Ecto neural progenitor cell (in vitro differentiated cells): ENCODE measurements at regions not wholly inside any gene's neighbourhood (a gene's known extent, or its start where the extent isn't known, plus 50 kb on each side); places are given as distances from the start of the nearest gene placed in this dataset.
"Not testable (repeated sequence)": the region's sequence is repeated elsewhere in the genome, so short reads cannot be mapped to it uniquely, and the experiment has no call there.

ENCODE experiments used
- DNase-seq: peaks from one replicate; pipeline ENCODE4 v3.0.0-alpha.2; 2018; ENCODE audit warnings: low spot score

GRCh38 chrX:121301822-121302221 is 254.4 kb downstream of the GLUD2 start:
- no peak for DNase-seq

GRCh38 chrX:121307449-121307848 is 260.0 kb downstream of the GLUD2 start:
- DNase-seq = no peak

- DNase-seq = peak; percentile 43
Observed at GRCh38 chrX:121308276-121308805, 260.9 kb downstream of the GLUD2 start.

- no peak for DNase-seq
Observed at GRCh38 chrX:121310820-121311219, 263.4 kb downstream of the GLUD2 start.

GRCh38 chrX:121320441-121320840 is 273.0 kb downstream of the GLUD2 start:
- no peak for DNase-seq

- DNase-seq = no peak
Observed at GRCh38 chrX:121322159-121322558, 274.7 kb downstream of the GLUD2 start.

- no peak for DNase-seq
Observed at GRCh38 chrX:121323337-121323736, 275.9 kb downstream of the GLUD2 start.

- DNase-seq = no peak
Observed at GRCh38 chrX:121333942-121334341, 286.5 kb downstream of the GLUD2 start.

GRCh38 chrX:121336831-121337421 is 289.5 kb downstream of the GLUD2 start:
- no peak for DNase-seq

- DNase-seq = no peak
Observed at GRCh38 chrX:121337816-121338215, 290.4 kb downstream of the GLUD2 start.

- DNase-seq = no peak
Observed at GRCh38 chrX:121349263-121349662, 301.9 kb downstream of the GLUD2 start.

- no peak for DNase-seq
Observed at GRCh38 chrX:121356139-121356849, 308.9 kb downstream of the GLUD2 start.

GRCh38 chrX:121356850-121357171 is 309.4 kb downstream of the GLUD2 start:
- no peak for DNase-seq

GRCh38 chrX:121360280-121360679 is 312.9 kb downstream of the GLUD2 start:
- no peak for DNase-seq

- no peak for DNase-seq
Observed at GRCh38 chrX:121365572-121366161, 318.3 kb downstream of the GLUD2 start.

GRCh38 chrX:121374471-121374870 is 327.1 kb downstream of the GLUD2 start:
- no peak for DNase-seq

GRCh38 chrX:121381915-121382314 is 334.5 kb downstream of the GLUD2 start:
- not testable (repeated sequence) for DNase-seq

GRCh38 chrX:121389976-121390714 is 342.7 kb downstream of the GLUD2 start:
- no peak for DNase-seq

- no peak for DNase-seq
Observed at GRCh38 chrX:121405826-121406225, 358.4 kb downstream of the GLUD2 start.

- DNase-seq = no peak
Observed at GRCh38 chrX:121407627-121408026, 360.2 kb downstream of the GLUD2 start.

- DNase-seq = not testable (repeated sequence)
Observed at GRCh38 chrX:121431514-121431913, 384.1 kb downstream of the GLUD2 start.

GRCh38 chrX:121433289-121433688 is 385.9 kb downstream of the GLUD2 start:
- DNase-seq = no peak

GRCh38 chrX:121437666-121438065 is 390.3 kb downstream of the GLUD2 start:
- not testable (repeated sequence) for DNase-seq
